HEK293 (cell line): ENCODE measurements at regions not wholly inside any gene's neighbourhood (a gene's known extent, or its start where the extent isn't known, plus 50 kb on each side); places are given as distances from the start of the nearest gene placed in this dataset.

Experiments used
- CTCF ChIA-PET: fragments of 350-600 bp; formaldehyde crosslinking; extraction: SDS; loops from one replicate; lab custom pipeline; 2021; ENCODE audit warnings: antibody characterized with exemption; lab: Yijun Ruan, JAX
- POLR2A ChIA-PET: fragments of 300-600 bp; formaldehyde crosslinking; extraction: SDS; loops from one replicate; lab custom pipeline; 2020; ENCODE audit warnings: antibody characterized with exemption, inconsistent platforms; lab: Yijun Ruan, JAX
- H3K27ac ChIP-seq: fragments of 200-500 bp; sonication (Bioruptor generic); 2 replicates; pipeline ENCODE4 v1.5.1; 2014; ENCODE audit warnings: low read depth, low read length, control low read depth, inconsistent platforms; ENCODE audit errors: extremely low read depth
- H3K36me3 ChIP-seq, 2 experiments: fragments of 200-500 bp in 1 of 2; sonication (Bioruptor generic) in 1 of 2; 1 replicate in 1 of 2; 2 replicates in 1 of 2; pipeline ENCODE4 v1.5.1; 2014 to 2017; ENCODE audit warnings: inconsistent platforms in 2 of 2, low read length in 2 of 2; ENCODE audit not compliant: control insufficient read depth in 2 of 2, insufficient read depth in 1 of 2
- H3K4me1 ChIP-seq: fragments of 200-500 bp; sonication (Bioruptor generic); 2 replicates; pipeline ENCODE4 v1.5.1; 2014; ENCODE audit warnings: mild to moderate bottlenecking, low read length, inconsistent platforms; ENCODE audit not compliant: control insufficient read depth, insufficient read depth
- H3K4me3 ChIP-seq: 2 replicates; pipeline ENCODE4 v1.5.1; 2011; ENCODE audit warnings: low read depth, mild to moderate bottlenecking, control low read depth, low read length, moderate library complexity
- H3K9me3 ChIP-seq: fragments of 200-500 bp; sonication (Bioruptor generic); 2 replicates; pipeline ENCODE4 v1.5.1; 2014; ENCODE audit warnings: low read depth, low read length, inconsistent platforms; ENCODE audit not compliant: control insufficient read depth, insufficient read depth
- AEBP2 ChIP-seq: fragments of 450-650 bp; formaldehyde crosslinking; IDR thresholded peaks from 2 replicates; pipeline ENCODE4 v1.5.1; 2016; ENCODE audit warnings: missing biosample characterization, missing genetic modification characterization, borderline replicate concordance
- GLI2 ChIP-seq: fragments of 450-650 bp; formaldehyde crosslinking; IDR thresholded peaks from 2 replicates; pipeline ENCODE4; 2017; ENCODE audit warnings: missing biosample characterization, missing genetic modification characterization, low read depth, borderline replicate concordance
- KLF16 ChIP-seq: fragments of 450-650 bp; formaldehyde crosslinking; IDR thresholded peaks from 2 replicates; pipeline ENCODE4 v1.5.1; 2017; ENCODE audit warnings: missing biosample characterization, missing genetic modification characterization
- SP7 ChIP-seq: fragments of 450-650 bp; formaldehyde crosslinking; IDR thresholded peaks from 2 replicates; pipeline ENCODE4 v1.5.1; 2016; ENCODE audit warnings: missing biosample characterization, missing genetic modification characterization
- ZIC2 ChIP-seq: fragments of 450-650 bp; formaldehyde crosslinking; IDR thresholded peaks from 2 replicates; pipeline ENCODE4 v1.5.1; 2016; ENCODE audit warnings: missing biosample characterization, missing genetic modification characterization
- ZNF169 ChIP-seq: fragments of 450-650 bp; formaldehyde crosslinking; IDR thresholded peaks from 2 replicates; pipeline ENCODE4 v1.5.1; 2016; ENCODE audit warnings: missing biosample characterization, missing genetic modification characterization
- ZNF19 ChIP-seq: fragments of 450-650 bp; formaldehyde crosslinking; IDR thresholded peaks from 2 replicates; pipeline ENCODE4; 2016; ENCODE audit warnings: missing biosample characterization, missing genetic modification characterization, low read depth
- ZNF2 ChIP-seq: fragments of 450-650 bp; formaldehyde crosslinking; IDR thresholded peaks from 2 replicates; pipeline ENCODE4 v1.5.1; 2016; ENCODE audit warnings: missing biosample characterization, missing genetic modification characterization
- ZNF211 ChIP-seq: fragments of 450-650 bp; formaldehyde crosslinking; IDR thresholded peaks from 2 replicates; pipeline ENCODE4 v1.5.1; 2016; ENCODE audit warnings: low read depth, missing biosample characterization, missing genetic modification characterization
- ZNF311 ChIP-seq: fragments of 450-650 bp; formaldehyde crosslinking; IDR thresholded peaks from 2 replicates; pipeline ENCODE4 v1.5.1; 2017; ENCODE audit warnings: missing biosample characterization, missing genetic modification characterization, borderline replicate concordance
- ZNF37A ChIP-seq: fragments of 450-650 bp; IDR thresholded peaks from 2 replicates; pipeline ENCODE4 v1.5.1; 2018; ENCODE audit warnings: missing biosample characterization, missing genetic modification characterization
- ZNF394 ChIP-seq: fragments of 450-650 bp; formaldehyde crosslinking; IDR thresholded peaks from 2 replicates; pipeline ENCODE4 v1.5.1; 2016; ENCODE audit warnings: missing biosample characterization, missing genetic modification characterization, mild to moderate bottlenecking, moderate library complexity, borderline replicate concordance
- ZNF473 ChIP-seq: fragments of 450-650 bp; formaldehyde crosslinking; IDR thresholded peaks from 2 replicates; pipeline ENCODE4 v1.5.1; 2017; ENCODE audit warnings: missing biosample characterization, missing genetic modification characterization
- ZNF501 ChIP-seq: fragments of 450-650 bp; formaldehyde crosslinking; IDR thresholded peaks from 2 replicates; pipeline ENCODE4 v1.5.1; 2016; ENCODE audit warnings: missing biosample characterization, missing genetic modification characterization
- ZNF529 ChIP-seq: fragments of 450-650 bp; formaldehyde crosslinking; IDR thresholded peaks from 2 replicates; pipeline ENCODE4 v1.5.1; 2017; ENCODE audit warnings: missing genetic modification characterization, missing biosample characterization; ENCODE audit not compliant: insufficient replicate concordance
- ZNF621 ChIP-seq: fragments of 450-650 bp; formaldehyde crosslinking; IDR thresholded peaks from 2 replicates; pipeline ENCODE4 v1.5.1; 2017; ENCODE audit warnings: missing biosample characterization, missing genetic modification characterization
- ZNF664 ChIP-seq: fragments of 450-650 bp; formaldehyde crosslinking; IDR thresholded peaks from 2 replicates; pipeline ENCODE4 v1.5.1; 2016; ENCODE audit warnings: missing biosample characterization, missing genetic modification characterization
- ZNF843 ChIP-seq: fragments of 450-650 bp; formaldehyde crosslinking; IDR thresholded peaks from 2 replicates; pipeline ENCODE4 v1.5.1; 2016; ENCODE audit warnings: missing biosample characterization, missing genetic modification characterization
- TF ChIP-seq, protein P1 (sequence below): fragments of 450-650 bp; formaldehyde crosslinking; IDR thresholded peaks from 2 replicates; pipeline ENCODE4 v1.5.1; 2016; ENCODE audit warnings: missing biosample characterization, missing genetic modification characterization
- TF ChIP-seq, protein P2 (sequence below): fragments of 450-650 bp; formaldehyde crosslinking; IDR thresholded peaks from 2 replicates; pipeline ENCODE4 v1.5.1; 2016; ENCODE audit warnings: missing biosample characterization, missing genetic modification characterization
- TF ChIP-seq, protein P3 (sequence below): fragments of 450-650 bp; formaldehyde crosslinking; IDR thresholded peaks from 2 replicates; pipeline ENCODE4 v1.5.1; 2017; ENCODE audit warnings: missing biosample characterization, missing genetic modification characterization

DNA sequence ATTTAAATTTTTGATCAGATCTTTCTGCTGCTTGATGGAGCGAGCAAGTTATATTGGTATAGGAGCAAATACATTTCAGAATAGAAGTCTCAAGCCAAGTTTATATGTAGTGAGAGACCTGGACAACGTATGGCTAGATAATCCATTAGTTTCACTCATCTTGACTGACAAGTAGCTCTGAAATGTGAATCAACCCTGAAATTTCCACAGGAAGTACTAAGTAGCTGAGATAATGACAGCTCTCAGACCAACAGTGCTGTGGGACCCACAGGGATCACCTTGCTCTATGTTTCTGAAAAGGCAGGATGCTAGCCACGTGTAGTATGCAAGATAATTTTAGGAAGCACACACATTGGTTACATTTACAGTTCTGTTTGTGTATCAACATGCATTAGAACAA lies 258.6 kb upstream of the FOXN3 start (continued):
- TF ChIP-seq, protein P1, sequence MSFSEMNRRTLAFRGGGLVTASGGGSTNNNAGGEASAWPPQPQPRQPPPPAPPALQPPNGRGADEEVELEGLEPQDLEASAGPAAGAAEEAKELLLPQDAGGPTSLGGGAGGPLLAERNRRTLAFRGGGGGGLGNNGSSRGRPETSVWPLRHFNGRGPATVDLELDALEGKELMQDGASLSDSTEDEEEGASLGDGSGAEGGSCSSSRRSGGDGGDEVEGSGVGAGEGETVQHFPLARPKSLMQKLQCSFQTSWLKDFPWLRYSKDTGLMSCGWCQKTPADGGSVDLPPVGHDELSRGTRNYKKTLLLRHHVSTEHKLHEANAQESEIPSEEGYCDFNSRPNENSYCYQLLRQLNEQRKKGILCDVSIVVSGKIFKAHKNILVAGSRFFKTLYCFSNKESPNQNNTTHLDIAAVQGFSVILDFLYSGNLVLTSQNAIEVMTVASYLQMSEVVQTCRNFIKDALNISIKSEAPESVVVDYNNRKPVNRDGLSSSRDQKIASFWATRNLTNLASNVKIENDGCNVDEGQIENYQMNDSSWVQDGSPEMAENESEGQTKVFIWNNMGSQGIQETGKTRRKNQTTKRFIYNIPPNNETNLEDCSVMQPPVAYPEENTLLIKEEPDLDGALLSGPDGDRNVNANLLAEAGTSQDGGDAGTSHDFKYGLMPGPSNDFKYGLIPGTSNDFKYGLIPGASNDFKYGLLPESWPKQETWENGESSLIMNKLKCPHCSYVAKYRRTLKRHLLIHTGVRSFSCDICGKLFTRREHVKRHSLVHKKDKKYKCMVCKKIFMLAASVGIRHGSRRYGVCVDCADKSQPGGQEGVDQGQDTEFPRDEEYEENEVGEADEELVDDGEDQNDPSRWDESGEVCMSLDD (tag by site-specific recombination): no peak
- TF ChIP-seq ZNF621 (tag by site-specific recombination) (no peak), ZNF19 (tag by site-specific recombination) (no peak), ZNF501 (tag by site-specific recombination) (no peak), SP7 (tag by site-specific recombination) (no peak), ZNF211 (tag by site-specific recombination) (no peak), ZNF37A (no peak), ZNF473 (tag by site-specific recombination) (no peak), ZNF394 (tag by site-specific recombination) (no peak)
- TF ChIP-seq, all 188 proteins: peak for 0

DNA sequence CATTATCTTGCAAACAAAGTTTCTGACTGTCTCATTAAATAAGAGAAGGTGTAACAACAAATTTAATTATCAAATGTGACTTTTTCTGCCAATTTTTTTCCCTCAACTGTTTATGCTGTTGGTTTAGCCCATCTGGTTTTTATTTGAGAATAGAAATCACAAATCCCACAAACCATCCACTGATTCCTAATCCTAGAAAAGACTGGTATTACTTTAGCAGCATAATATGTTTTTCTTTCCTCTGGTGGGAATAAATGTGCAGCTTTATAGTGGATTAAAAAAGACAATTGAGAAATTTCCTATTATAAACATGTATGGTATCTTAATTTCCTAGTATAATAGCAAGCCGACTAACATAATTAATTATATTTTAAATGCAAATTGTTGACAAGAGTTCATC lies 257.9 kb upstream of the FOXN3 start:
- peaks cover 3% of the 10 kb centered on the region; the same call in 1 of the 2 replicates for H3K4me1 ChIP-seq
- TF ChIP-seq ZIC2 (no peak), AEBP2 (tag by site-specific recombination) (no peak), ZNF529 (tag by site-specific recombination) (no peak), ZNF843 (no peak), ZNF311 (tag by site-specific recombination) (no peak)
- TF ChIP-seq, all 188 proteins: peak for 0
- ChIA-PET POLR2A (no interaction called here), CTCF (no interaction called here)
- H3K36me3 ChIP-seq: no peaks in the 10 kb centered on the region
- no peaks in the 10 kb centered on the region for H3K9me3 ChIP-seq
- H3K4me3 ChIP-seq: no peak overlapping the region
- H3K27ac ChIP-seq: no peak overlapping the region

DNA sequence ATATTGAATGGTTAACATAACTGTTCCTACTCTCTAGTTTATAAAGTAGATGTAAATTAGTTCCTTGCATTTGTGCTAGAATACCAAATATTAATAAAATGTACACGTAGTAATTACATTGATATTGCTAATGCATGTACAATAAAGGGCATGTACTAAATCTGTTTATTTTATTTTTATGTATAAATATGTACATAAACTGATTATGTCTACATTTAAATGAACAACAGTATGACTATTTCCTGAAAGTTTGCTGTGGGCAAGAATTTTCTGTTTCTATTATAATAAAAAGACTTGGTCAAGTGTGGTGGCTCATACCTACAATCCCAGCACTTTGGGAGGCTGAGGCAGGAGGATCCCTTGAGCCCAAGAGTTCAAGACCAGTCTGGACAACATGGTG lies 257.2 kb upstream of the FOXN3 start:
- ChIA-PET POLR2A (interaction anchor here (0.7 kb wide), 1 partner anchor 14 kb away, joined by 5 read pairs; no protein-coding TSS in a partner anchor), CTCF (no interaction called here)

More for the DNA sequence above, 257.2 kb upstream of the FOXN3 start:
- TF ChIP-seq ZNF169 (no peak), ZNF37A (no peak), ZNF664 (tag by site-specific recombination) (no peak), GLI2 (tag by site-specific recombination) (no peak), KLF16 (tag by site-specific recombination) (no peak), ZNF2 (no peak), ZNF19 (tag by site-specific recombination) (no peak)
- TF ChIP-seq, protein P2, sequence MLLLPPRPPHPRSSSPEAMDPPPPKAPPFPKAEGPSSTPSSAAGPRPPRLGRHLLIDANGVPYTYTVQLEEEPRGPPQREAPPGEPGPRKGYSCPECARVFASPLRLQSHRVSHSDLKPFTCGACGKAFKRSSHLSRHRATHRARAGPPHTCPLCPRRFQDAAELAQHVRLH (tag by site-specific recombination): no peak
- TF ChIP-seq, protein P3, sequence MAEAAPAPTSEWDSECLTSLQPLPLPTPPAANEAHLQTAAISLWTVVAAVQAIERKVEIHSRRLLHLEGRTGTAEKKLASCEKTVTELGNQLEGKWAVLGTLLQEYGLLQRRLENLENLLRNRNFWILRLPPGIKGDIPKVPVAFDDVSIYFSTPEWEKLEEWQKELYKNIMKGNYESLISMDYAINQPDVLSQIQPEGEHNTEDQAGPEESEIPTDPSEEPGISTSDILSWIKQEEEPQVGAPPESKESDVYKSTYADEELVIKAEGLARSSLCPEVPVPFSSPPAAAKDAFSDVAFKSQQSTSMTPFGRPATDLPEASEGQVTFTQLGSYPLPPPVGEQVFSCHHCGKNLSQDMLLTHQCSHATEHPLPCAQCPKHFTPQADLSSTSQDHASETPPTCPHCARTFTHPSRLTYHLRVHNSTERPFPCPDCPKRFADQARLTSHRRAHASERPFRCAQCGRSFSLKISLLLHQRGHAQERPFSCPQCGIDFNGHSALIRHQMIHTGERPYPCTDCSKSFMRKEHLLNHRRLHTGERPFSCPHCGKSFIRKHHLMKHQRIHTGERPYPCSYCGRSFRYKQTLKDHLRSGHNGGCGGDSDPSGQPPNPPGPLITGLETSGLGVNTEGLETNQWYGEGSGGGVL (tag by site-specific recombination): no peak
- Histone ChIP-seq H3K27ac (no peak overlapping the region), H3K4me3 (no peak overlapping the region), H3K36me3 (no peaks in the 10 kb centered on the region), H3K9me3 (no peaks in the 10 kb centered on the region), H3K4me1 (peaks cover 3% of the 10 kb centered on the region; the same call in 1 of the 2 replicates)
